ENCODE measurements at regions not wholly inside any gene's neighbourhood (a gene's known extent, or its start where the extent isn't known, plus 50 kb on each side); places are given as distances from the start of the nearest gene placed in this dataset.

DNA sequence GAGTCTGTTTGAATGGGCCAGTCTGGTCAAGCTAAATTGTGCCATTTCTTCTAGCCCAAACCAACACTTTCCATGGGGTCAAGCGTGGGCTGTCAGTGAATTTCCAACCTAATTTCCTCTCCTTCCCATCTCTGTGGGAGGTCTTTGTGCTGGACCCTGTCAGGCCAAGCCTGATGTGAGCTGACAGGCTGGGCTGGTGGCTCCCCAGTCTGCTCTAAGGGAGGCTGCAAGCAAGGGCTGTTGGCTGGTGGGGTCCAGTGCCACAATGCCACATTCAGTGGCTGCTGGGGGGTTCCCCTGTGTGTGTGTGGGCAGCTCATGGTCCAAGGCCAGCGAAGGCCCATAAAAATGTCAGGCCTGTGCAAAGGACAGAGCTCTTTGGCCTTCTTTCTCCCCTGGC is 216.1 kb downstream of the OPA1 start:
- Histone ChIP-seq H3K36me3 (ENCODE audit: low read depth) (no peaks in the 10 kb centered on the region), H3K4me1 (ENCODE audit: insufficient read depth, poor library complexity, severe bottlenecking) (peaks cover 9% of the 10 kb centered on the region), H3K27me3 (ENCODE audit: insufficient read depth, poor library complexity, severe bottlenecking) (no peaks in the 10 kb centered on the region), H3K9me3 (ENCODE audit: severe bottlenecking) (no peaks in the 10 kb centered on the region), H3K27ac (ENCODE audit: poor library complexity, severe bottlenecking) (no peak overlapping the region), H3K4me3 (ENCODE audit: severe bottlenecking) (no peak overlapping the region)
- no peak for DNase-seq (ENCODE audit: low spot score)
- TF ChIP-seq, protein P1, sequence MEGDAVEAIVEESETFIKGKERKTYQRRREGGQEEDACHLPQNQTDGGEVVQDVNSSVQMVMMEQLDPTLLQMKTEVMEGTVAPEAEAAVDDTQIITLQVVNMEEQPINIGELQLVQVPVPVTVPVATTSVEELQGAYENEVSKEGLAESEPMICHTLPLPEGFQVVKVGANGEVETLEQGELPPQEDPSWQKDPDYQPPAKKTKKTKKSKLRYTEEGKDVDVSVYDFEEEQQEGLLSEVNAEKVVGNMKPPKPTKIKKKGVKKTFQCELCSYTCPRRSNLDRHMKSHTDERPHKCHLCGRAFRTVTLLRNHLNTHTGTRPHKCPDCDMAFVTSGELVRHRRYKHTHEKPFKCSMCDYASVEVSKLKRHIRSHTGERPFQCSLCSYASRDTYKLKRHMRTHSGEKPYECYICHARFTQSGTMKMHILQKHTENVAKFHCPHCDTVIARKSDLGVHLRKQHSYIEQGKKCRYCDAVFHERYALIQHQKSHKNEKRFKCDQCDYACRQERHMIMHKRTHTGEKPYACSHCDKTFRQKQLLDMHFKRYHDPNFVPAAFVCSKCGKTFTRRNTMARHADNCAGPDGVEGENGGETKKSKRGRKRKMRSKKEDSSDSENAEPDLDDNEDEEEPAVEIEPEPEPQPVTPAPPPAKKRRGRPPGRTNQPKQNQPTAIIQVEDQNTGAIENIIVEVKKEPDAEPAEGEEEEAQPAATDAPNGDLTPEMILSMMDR (IDR thresholded peaks at IDR 0.05; ENCODE audit: poor library complexity, severe bottlenecking) = no peak
- no peak for ATAC-seq (ENCODE audit: low read depth)

DNA sequence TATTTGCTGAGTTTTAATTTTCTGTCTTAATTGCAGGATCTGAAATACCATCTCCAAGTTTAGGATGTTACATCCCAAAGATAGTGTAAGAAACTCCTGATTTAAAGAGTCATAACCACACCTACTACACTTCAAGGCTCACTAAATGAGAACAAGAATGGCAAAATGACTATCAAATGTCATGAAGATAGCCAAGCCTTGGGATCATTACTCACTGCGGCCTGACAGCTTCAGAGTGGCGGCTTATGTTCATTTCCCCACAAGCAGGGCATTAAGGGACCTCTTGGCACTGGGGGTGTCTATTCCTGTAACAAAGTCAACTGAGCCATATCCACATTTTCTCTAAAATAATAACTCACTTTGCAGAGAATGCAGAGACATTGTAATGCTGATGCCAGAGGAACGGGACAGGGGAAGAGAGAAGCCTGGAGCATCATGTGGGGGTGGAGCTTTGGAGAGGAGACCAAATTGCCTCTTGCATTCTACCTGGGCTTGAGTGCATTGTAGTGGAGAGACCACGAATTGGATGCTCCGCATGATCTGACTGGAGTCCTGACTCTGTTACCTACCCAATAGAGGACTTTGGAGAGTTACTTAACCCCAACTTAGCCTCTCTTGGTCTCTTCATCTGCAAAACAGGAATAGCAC is 219.2 kb downstream of the OPA1 start:
- Histone ChIP-seq H3K36me3 (ENCODE audit: low read depth) (no peaks in the 10 kb centered on the region), H3K4me1 (ENCODE audit: insufficient read depth, poor library complexity, severe bottlenecking) (no peaks in the 10 kb centered on the region), H3K9me3 (ENCODE audit: severe bottlenecking) (no peaks in the 10 kb centered on the region), H3K27ac (ENCODE audit: poor library complexity, severe bottlenecking) (no peak overlapping the region), H3K27me3 (ENCODE audit: insufficient read depth, poor library complexity, severe bottlenecking) (no peaks in the 10 kb centered on the region), H3K4me3 (ENCODE audit: severe bottlenecking) (no peak overlapping the region)
- ATAC-seq (ENCODE audit: low read depth) (no peak), DNase-seq (ENCODE audit: low spot score) (no peak)
- TF ChIP-seq, protein P1 (IDR thresholded peaks at IDR 0.05; ENCODE audit: poor library complexity, severe bottlenecking) = no peak

DNA sequence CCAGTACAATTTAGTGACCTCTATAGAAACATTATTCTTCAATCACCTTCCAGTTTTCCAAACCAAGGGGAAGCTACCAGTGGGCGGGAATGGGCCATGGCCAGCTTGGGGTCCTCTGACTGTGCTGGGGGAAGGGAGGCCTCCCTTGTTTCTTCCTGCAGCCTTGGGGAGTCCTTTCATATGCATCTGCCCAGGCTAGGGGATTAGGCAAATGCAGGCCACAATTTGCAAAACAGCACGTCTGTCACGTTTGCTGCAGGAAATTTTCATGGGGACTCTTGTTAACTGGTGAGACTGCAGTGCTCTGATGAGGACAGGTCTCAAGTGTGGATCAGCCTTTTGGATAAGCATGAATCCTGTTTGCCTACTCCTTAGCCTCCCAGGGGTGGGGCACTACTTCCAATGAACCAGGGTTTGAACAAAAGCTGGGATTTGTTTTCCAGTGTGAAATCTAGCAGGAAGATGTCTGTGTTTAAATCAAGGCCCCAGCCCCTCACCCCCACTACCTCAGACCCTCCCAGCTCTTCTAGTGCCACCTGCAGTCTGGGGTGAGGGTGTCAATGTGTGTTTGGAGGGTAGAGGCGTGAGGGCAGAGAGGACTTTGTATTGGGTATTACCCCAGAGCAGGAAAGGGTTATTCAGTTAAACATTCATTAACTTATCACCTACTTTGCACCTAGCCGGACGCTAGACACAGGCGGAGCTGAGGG is 219.9 kb downstream of the OPA1 start:
- Histone ChIP-seq H3K27me3 (ENCODE audit: insufficient read depth, poor library complexity, severe bottlenecking) (no peaks in the 10 kb centered on the region), H3K27ac (ENCODE audit: poor library complexity, severe bottlenecking) (no peak overlapping the region), H3K4me1 (ENCODE audit: insufficient read depth, poor library complexity, severe bottlenecking) (no peaks in the 10 kb centered on the region), H3K9me3 (ENCODE audit: severe bottlenecking) (no peaks in the 10 kb centered on the region), H3K36me3 (ENCODE audit: low read depth) (no peaks in the 10 kb centered on the region), H3K4me3 (ENCODE audit: severe bottlenecking) (no peak overlapping the region)
- TF ChIP-seq, protein P1 (IDR thresholded peaks at IDR 0.05; ENCODE audit: poor library complexity, severe bottlenecking) = no peak
- ATAC-seq (ENCODE audit: low read depth) = no peak
- DNase-seq (ENCODE audit: low spot score) = no peak

DNA sequence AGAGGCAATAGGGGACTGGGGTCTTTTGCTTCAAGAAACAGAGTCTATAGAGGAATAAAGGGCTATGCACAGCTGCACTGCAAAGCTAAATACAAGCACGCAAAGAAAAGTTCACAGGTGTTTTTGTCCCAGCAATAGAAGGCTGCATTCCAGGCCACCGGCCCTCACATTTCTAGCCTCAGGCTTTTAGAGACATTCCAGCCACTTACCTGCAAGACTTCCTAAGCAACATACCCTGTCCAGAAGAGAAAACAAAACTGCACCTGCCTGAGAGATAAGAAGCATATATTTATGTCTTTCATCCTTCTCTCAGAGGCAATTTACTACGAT is 220.5 kb downstream of the OPA1 start:
- Histone ChIP-seq H3K4me3 (ENCODE audit: severe bottlenecking) (no peak overlapping the region), H3K36me3 (ENCODE audit: low read depth) (no peaks in the 10 kb centered on the region), H3K27me3 (ENCODE audit: insufficient read depth, poor library complexity, severe bottlenecking) (no peaks in the 10 kb centered on the region), H3K9me3 (ENCODE audit: severe bottlenecking) (no peaks in the 10 kb centered on the region), H3K27ac (ENCODE audit: poor library complexity, severe bottlenecking) (no peak overlapping the region), H3K4me1 (ENCODE audit: insufficient read depth, poor library complexity, severe bottlenecking) (no peaks in the 10 kb centered on the region)
- DNase-seq (ENCODE audit: low spot score) (no peak), ATAC-seq (ENCODE audit: low read depth) (no peak)
- TF ChIP-seq, protein P1 (IDR thresholded peaks at IDR 0.05; ENCODE audit: poor library complexity, severe bottlenecking) = no peak

All from RWPE2 (cell line).